OCI-LY7 (cell line): ENCODE measurements at regions not wholly inside any gene's neighbourhood (a gene's known extent, or its start where the extent isn't known, plus 50 kb on each side); places are given as distances from the start of the nearest gene placed in this dataset.

Experiments
- BruUV-seq: library from RNA; stranded (reverse); fragments of 400-500 nt; replicated peaks from 2 replicates; lab custom pipeline; 2021; lab: Mats Ljungman, UMichigan
- CTCF ChIA-PET: fragments of 300-600 bp; sonication (Branson Sonifier 250); formaldehyde crosslinking; loops from one replicate; lab custom pipeline; 2022; ENCODE audit warnings: antibody characterized with exemption; ENCODE audit not compliant: unreplicated experiment; lab: Charles Lee
- POLR2A ChIA-PET: fragments of 300-600 bp; sonication (Branson Sonifier 250); formaldehyde crosslinking; loops from one replicate; lab custom pipeline; 2022; ENCODE audit warnings: antibody characterized with exemption; lab: Charles Lee
- DNase-seq: peaks from one replicate; pipeline ENCODE4 v3.0.0-alpha.2; 2015; ENCODE audit warnings: low spot score
- H2AFZ ChIP-seq: fragments of 200-600 bp; sonication (generic), shearing (Covaris generic); 2 replicates; pipeline ENCODE4 v1.6.1; 2014; ENCODE audit warnings: mild to moderate bottlenecking, antibody characterized with exemption, low read length, moderate library complexity
- H3K27ac ChIP-seq: fragments of 200-600 bp; sonication (generic); 2 replicates; pipeline ENCODE4 v1.5.1; 2014; ENCODE audit warnings: mixed run types, low read depth, mild to moderate bottlenecking, moderate library complexity, low read length, inconsistent platforms; ENCODE audit not compliant: poor library complexity, severe bottlenecking
- H3K36me3 ChIP-seq: fragments of 200-600 bp; sonication (generic); 2 replicates; pipeline ENCODE4 v1.6.1; 2014; ENCODE audit warnings: mild to moderate bottlenecking, antibody characterized with exemption, low read length, moderate library complexity, mixed read lengths; ENCODE audit not compliant: insufficient read depth
- H3K4me1 ChIP-seq: fragments of 200-600 bp; sonication (generic); 2 replicates; pipeline ENCODE4 v1.5.1; 2014; ENCODE audit warnings: mild to moderate bottlenecking, low read length; ENCODE audit not compliant: insufficient read depth, poor library complexity, severe bottlenecking
- H3K4me2 ChIP-seq: fragments of 200-600 bp; sonication (generic); 2 replicates; pipeline ENCODE4 v1.6.1; 2014; ENCODE audit warnings: mild to moderate bottlenecking, low read length
- H3K4me3 ChIP-seq: fragments of 200-600 bp; sonication (generic); 2 replicates; pipeline ENCODE4 v1.5.1; 2014; ENCODE audit warnings: mild to moderate bottlenecking, low read depth, low read length; ENCODE audit not compliant: poor library complexity, severe bottlenecking
- H3K79me2 ChIP-seq: fragments of 200-600 bp; sonication (generic); 2 replicates; pipeline ENCODE4 v1.6.1; 2016; ENCODE audit warnings: low read depth, mild to moderate bottlenecking, low read length, moderate library complexity, mixed read lengths; ENCODE audit not compliant: insufficient read depth
- H3K9me2 ChIP-seq: fragments of 200-600 bp; sonication (generic); 2 replicates; pipeline ENCODE4 v1.6.1; 2016; ENCODE audit warnings: mild to moderate bottlenecking, low read length, mixed read lengths; ENCODE audit not compliant: insufficient read depth
- H3K9me3 ChIP-seq: fragments of 200-600 bp; sonication (generic); 2 replicates; pipeline ENCODE4 v1.6.1; 2014; ENCODE audit warnings: mild to moderate bottlenecking, mixed run types, low read length, mixed read lengths
- H4K20me1 ChIP-seq: fragments of 200-600 bp; sonication (generic); 2 replicates; pipeline ENCODE4 v1.6.1; 2014; ENCODE audit warnings: mild to moderate bottlenecking, antibody characterized with exemption, low read length, moderate library complexity, mixed read lengths; ENCODE audit not compliant: insufficient read depth
- EZH2phosphoT487 ChIP-seq: fragments of 200-600 bp; sonication (generic); IDR thresholded peaks from 2 replicates; pipeline ENCODE4 v1.6.1; 2018; ENCODE audit warnings: low read depth, borderline replicate concordance, mild to moderate bottlenecking, mixed run types, antibody characterized with exemption, low read length, moderate library complexity, mixed read lengths
- intact Hi-C: fragments of 100-400 bp; cut with micrococcal nuclease; formaldehyde crosslinking; loops from one replicate; pipeline ENCODE4 v1.10.0; 2022; ENCODE audit not compliant: unreplicated experiment
- TF ChIP-seq, protein P1 (sequence below): fragments of 200-600 bp; sonication (generic); conservative IDR thresholded peaks from 2 replicates; pipeline ENCODE4 v1.5.1; 2014; ENCODE audit warnings: mild to moderate bottlenecking, antibody characterized with exemption, low read length, moderate library complexity, mixed read lengths

DNA sequence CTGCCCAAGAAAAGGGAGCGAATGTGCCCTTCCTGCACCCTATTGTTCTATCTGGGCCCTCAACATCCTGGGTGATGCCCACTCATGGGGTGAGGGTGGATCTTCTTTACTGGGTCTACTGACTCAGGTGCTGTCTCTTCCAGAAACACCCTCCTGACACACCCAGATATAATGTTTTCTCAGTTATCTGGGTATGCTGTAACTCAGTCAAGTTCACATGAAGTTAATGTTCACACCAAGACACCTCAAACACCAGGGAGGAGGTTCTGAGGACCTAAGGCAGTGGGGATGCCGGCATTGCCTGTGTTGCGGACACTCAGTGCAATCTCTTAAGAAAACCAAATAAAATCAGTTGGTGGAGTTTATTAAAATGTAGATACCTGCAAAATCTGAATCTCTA, 500.9 kb downstream of the BCL11A start:
- no TSS peak for BruUV-seq
- no peaks in the 10 kb centered on the region for H3K9me3 ChIP-seq
- H3K79me2 ChIP-seq = no peaks in the 10 kb centered on the region
- TF ChIP-seq, protein P1, sequence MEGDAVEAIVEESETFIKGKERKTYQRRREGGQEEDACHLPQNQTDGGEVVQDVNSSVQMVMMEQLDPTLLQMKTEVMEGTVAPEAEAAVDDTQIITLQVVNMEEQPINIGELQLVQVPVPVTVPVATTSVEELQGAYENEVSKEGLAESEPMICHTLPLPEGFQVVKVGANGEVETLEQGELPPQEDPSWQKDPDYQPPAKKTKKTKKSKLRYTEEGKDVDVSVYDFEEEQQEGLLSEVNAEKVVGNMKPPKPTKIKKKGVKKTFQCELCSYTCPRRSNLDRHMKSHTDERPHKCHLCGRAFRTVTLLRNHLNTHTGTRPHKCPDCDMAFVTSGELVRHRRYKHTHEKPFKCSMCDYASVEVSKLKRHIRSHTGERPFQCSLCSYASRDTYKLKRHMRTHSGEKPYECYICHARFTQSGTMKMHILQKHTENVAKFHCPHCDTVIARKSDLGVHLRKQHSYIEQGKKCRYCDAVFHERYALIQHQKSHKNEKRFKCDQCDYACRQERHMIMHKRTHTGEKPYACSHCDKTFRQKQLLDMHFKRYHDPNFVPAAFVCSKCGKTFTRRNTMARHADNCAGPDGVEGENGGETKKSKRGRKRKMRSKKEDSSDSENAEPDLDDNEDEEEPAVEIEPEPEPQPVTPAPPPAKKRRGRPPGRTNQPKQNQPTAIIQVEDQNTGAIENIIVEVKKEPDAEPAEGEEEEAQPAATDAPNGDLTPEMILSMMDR = no peak
- TF ChIP-seq EZH2phosphoT487 = no peak
- no peak overlapping the region for H2AFZ ChIP-seq
- no peaks in the 10 kb centered on the region for H3K9me2 ChIP-seq
- intact Hi-C loops = no loop called here
- no peak for DNase-seq
- POLR2A ChIA-PET = interaction anchor here (1.0 kb wide), 1 partner anchor 8 kb away, joined by 3 read pairs; no protein-coding TSS in a partner anchor
- H3K36me3 ChIP-seq = no peaks in the 10 kb centered on the region
- H3K4me1 ChIP-seq = no peaks in the 10 kb centered on the region
- no peak overlapping the region for H3K4me3 ChIP-seq
- no peak overlapping the region for H3K27ac ChIP-seq
- no peak overlapping the region for H3K4me2 ChIP-seq
- H4K20me1 ChIP-seq = no peaks in the 10 kb centered on the region
- CTCF ChIA-PET = no interaction called here

DNA sequence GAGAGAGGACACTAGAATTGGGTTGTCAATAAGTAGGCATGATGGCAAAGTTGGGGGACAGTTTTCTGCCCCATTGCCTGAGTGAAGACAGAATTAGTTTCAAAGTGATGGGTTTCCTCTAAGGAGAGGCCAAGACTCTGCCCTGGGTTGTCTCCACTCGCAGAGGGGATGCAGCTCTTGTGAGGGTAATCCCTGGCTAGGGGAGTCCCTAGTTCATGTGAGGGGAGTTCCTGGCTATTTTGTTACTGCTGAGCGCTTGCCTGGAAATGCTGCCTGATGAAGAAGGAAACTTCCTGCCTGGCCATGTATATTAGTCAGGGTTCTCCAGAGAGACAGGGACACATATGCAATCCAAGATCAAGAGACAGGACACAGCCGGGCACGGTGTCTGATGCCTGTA, 501.5 kb downstream of the BCL11A start:
- ChIA-PET CTCF (no interaction called here), POLR2A (no interaction called here)
- no peaks in the 10 kb centered on the region for H3K9me2 ChIP-seq

DNA sequence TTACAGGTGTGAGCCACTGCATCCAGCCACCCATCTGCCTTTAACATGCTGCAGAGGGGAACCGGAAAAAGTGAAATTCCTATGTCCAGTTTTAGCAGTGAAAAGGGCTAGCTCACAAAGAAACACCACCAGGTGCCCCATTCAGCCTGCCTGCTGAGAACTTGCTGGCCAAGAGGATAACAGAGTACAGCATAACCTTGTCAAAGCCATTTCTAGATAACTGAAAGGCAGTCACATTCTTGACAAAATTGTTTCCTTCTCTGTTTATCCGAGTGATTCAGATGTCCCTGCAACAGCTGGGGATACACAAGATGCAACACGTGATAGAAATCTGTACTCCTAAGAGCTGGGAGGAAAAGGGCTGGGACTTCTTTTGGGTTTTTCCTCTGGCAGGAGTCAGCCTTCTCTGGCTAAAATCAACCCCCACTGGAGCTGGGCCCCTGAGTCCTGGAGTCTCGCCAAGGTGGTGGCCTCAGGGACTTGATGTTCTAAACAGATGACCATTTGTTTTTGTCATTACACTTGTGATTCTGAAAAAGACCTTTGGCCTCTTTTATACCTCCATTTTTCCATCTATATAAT, 505.4 kb downstream of the BCL11A start:
- POLR2A ChIA-PET = no interaction called here

More for the DNA sequence above, 501.5 kb downstream of the BCL11A start:
- H3K27ac ChIP-seq = no peak overlapping the region
- H3K79me2 ChIP-seq = no peaks in the 10 kb centered on the region
- H2AFZ ChIP-seq = no peak overlapping the region
- intact Hi-C loops = no loop called here
- DNase-seq = no peak
- no peak overlapping the region for H3K4me3 ChIP-seq
- H3K9me3 ChIP-seq = no peaks in the 10 kb centered on the region
- TF ChIP-seq EZH2phosphoT487 = no peak
- TF ChIP-seq, protein P1 = no peak
- H3K4me2 ChIP-seq = no peak overlapping the region
- H4K20me1 ChIP-seq = no peaks in the 10 kb centered on the region
- no peaks in the 10 kb centered on the region for H3K36me3 ChIP-seq
- no peaks in the 10 kb centered on the region for H3K4me1 ChIP-seq
- no TSS peak for BruUV-seq

More for the DNA sequence above, 505.4 kb downstream of the BCL11A start:
- Histone ChIP-seq H3K4me1 (no peaks in the 10 kb centered on the region), H3K36me3 (no peaks in the 10 kb centered on the region), H3K9me2 (no peaks in the 10 kb centered on the region), H4K20me1 (no peaks in the 10 kb centered on the region), H3K4me3 (no peak overlapping the region), H3K27ac (no peak overlapping the region), H3K4me2 (no peak overlapping the region), H2AFZ (no peak overlapping the region), H3K79me2 (no peaks in the 10 kb centered on the region), H3K9me3 (no peaks in the 10 kb centered on the region)
- no TSS peak for BruUV-seq
- intact Hi-C loops = no loop called here
- TF ChIP-seq EZH2phosphoT487 = no peak
- TF ChIP-seq, protein P1 = no peak
- CTCF ChIA-PET = no interaction called here
- DNase-seq = no peak
